ENCODE measurements at regions not wholly inside any gene's neighbourhood (a gene's known extent, or its start where the extent isn't known, plus 50 kb on each side); places are given as distances from the start of the nearest gene placed in this dataset.

DNA sequence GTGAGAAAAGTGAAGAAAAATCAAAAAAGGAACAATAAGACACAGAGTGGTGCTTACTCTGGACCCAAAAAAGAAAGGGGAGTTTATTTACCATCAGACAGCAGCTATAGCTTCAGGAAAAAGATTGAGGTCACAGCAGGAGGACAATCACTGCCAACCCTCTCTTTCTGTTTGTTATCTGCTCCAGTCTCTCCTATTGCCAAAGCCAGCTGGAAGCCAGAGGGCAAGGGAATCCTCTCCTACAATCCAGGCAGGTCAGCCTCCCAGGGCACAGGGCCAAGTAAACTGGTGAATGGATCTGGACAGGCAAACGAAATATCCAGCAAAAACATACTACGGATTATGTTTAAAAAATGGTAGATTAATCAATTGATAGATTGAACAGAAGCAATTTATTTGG, 306.9 kb upstream of the SLIT2 start:
- intact Hi-C loops (cut with DNase I): no loop called here
- no peak for DNase-seq

GRCh38 chr4:19944251-19944650, 307.5 kb upstream of the SLIT2 start:
- DNase-seq: no peak
- intact Hi-C loops (cut with DNase I): no loop called here

DNA sequence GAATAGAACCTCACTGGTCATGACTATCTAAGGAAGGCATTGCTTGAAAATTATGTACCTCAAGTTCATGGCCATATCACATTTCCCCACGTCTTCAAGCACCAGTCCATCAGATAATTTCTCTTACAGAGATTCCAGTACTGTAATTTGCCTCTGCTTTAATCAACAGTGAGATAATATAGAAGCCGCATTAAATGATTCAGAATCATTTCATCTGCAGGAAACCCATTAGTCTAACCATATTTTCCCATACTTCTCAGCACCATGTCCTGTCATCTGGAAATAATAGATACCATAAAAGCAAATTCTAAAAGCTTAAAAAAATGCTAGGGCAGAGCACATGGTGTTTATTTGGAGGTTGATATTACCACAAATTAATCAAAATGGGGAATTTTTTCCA, 310.3 kb upstream of the SLIT2 start:
- DNase-seq: no peak
- intact Hi-C loops (cut with DNase I): no loop called here

- DNase-seq: no peak
- intact Hi-C loops (cut with DNase I): no loop called here
Measured at GRCh38 chr4:19940861-19941260, 310.8 kb upstream of the SLIT2 start.

DNA sequence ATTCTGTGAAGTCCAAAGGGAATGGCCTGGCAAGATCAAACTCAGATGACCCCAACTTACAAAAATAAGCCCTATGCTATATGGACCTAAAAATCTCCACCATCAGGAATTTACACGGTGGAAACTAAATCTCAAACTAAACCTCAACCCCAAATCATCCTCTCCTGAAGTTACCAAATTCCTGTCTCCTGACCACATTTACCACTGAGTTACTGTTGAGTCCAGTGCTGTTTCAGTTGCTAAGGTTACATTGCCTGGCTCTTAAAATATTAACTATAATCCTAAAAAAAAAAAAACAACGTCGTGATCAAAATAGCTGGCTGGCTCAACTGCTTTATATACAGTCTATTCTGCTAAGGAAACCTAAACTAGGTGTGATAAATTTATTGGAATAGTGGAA, 315.2 kb upstream of the SLIT2 start:
- DNase-seq: no peak
- intact Hi-C loops (cut with DNase I): no loop called here

- DNase-seq: no peak
- intact Hi-C loops (cut with DNase I): no loop called here
Measured at GRCh38 chr4:19930742-19931141, 321.0 kb upstream of the SLIT2 start.

DNA sequence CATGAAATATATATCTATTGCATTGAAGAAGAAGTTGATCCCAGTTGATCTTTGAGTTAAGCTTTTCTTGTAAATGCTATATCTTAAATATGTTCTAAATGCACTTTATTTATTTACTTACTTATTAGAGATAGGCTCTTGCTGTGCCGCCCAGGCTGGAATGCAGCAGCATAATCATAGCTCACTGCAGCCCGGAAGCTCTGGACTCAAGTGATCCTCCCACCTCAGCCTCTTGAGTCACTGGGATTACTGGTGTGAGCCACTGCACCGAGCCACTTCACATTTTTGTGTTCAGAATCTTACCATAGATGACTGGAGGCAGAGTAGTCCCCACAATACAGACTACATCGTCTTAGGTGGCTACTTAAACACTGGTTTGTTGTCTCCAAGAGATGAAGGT, 324.3 kb upstream of the SLIT2 start:
- intact Hi-C loops (cut with DNase I): no loop called here

DNA sequence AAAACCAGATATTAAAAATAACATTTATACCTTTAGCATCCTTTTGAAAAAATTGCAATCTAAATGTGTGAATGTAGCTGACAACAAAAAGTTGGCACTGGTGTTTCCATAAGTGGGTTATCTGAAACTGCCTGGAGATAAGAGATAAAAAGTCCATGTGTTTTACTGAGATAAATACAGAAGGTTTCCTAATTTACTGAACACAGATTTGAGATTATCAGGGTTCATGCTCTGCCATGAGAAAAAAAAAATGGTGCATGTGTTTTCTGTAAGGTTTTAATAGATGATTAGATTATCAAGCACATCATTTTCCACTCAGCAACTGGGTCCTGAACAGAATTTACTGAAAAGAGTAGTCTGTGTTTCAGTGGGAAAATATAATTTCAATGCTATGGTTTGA, 326.2 kb upstream of the SLIT2 start:
- intact Hi-C loops (cut with DNase I): no loop called here

More for the DNA sequence above, 324.3 kb upstream of the SLIT2 start:
- no peak for DNase-seq

DNA sequence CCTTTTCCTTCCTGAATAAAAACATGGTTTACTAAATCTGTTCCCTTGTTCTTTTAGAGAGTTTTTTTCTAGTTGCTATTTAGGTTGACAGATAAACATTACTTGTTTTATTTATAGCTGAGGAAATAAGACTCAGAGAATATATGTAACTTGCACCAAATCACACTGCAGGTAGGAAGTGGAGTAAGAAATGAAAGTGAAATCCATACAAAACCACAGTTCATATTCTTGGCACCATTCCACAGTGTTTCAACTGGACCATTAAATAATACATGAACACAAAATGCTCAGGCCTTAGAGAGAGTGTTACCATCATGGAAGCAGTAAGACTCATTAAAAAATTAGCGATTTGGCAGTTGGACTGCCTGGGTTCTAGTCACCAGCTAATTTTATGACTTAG, 326.9 kb upstream of the SLIT2 start:
- intact Hi-C loops (cut with DNase I): no loop called here
- no peak for DNase-seq

More for the DNA sequence above, 326.2 kb upstream of the SLIT2 start:
- no peak for DNase-seq

DNA sequence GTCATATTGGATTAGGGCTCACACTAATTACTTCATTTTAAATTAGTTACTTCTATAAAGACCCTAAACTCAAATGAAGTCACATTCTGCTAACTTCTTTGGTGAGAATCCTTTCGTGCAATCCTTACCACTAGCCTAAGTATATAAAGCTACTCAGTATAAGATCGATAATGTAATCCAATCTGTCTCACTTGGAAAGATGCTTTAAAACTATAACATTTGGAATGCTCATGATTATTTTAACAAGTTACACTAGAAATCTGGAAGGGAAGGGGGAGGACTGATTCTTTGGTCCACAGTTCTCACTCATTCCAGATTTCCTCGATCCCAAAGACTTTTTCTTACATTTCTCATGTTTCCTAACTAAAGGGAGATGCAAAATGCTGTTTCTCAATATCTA, 336.4 kb upstream of the SLIT2 start:
- intact Hi-C loops (cut with DNase I): no loop called here
- no peak for DNase-seq

GRCh38 chr4:19913650-19914049, 338.1 kb upstream of the SLIT2 start:
- intact Hi-C loops (cut with DNase I): no loop called here
- DNase-seq: no peak

DNA sequence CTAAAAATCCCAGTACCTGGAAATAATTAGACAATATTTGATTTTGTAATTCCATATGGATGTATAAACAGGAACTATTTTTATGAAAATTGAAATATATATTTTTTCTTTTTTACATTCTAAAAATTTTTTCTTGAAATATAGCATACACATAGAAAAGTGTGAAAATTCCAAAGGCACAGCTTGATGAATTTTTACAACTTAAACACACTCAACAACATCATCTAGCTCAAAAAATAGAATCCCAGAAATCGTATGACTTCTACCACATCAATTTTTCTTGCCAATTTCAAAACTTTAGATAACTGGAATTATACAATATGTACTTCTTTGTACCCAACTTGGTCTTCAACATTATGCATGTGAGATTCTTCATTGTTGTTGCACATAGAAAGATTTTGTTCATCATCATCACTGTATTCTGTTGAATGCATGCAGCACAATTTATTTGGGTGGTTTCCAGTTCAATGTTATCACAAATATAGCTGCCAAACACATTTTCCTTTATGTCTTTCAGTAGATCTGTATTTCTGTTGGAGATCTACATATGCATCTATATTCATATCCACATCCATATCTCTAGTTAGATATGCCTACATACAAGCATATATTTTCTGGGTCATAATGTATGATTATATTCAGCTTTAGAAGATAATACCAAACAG, 340.7 kb upstream of the SLIT2 start:
- no peak for DNase-seq
- intact Hi-C loops (cut with DNase I): no loop called here

DNA sequence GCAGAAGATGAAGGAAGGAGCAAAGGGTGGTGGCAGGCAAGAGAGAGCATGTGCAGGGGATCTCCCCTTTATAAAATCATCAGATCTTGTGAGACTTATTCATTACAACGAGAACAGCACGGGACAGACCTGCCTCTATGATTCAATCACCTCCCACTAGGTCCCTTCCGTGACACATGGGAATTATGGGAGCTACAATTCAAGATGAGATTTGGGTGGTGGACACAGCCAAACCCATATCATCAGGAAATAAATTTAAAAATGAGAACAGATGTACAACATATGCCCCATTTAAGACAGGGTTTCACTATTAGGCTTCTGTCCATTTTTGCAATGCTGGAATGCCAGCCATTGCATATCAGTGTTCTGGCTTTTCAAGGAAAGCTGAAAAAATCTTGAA, 346.7 kb upstream of the SLIT2 start:
- DNase-seq: no peak
- intact Hi-C loops (cut with DNase I): no loop called here

DNA sequence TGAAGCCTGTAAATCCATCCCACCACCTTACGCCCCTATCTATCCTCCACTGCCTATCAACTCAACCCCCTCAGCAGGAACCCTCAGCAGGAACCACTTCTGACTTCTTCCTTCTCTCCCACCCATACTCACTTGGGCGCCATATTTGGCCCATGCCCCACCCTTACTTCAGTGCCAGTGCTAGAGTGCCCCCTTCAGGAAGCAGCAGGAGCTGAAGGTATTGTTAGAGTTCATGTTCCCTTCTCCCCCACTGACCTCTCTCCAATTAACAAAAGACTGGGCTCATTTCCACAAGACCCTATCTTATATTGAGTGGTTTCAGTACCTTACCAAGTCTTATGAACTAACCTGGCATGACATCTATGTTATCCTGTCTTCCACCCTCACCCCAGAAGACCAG, 363.1 kb upstream of the SLIT2 start:
- DNase-seq: no peak
- intact Hi-C loops (cut with DNase I): no loop called here

DNA sequence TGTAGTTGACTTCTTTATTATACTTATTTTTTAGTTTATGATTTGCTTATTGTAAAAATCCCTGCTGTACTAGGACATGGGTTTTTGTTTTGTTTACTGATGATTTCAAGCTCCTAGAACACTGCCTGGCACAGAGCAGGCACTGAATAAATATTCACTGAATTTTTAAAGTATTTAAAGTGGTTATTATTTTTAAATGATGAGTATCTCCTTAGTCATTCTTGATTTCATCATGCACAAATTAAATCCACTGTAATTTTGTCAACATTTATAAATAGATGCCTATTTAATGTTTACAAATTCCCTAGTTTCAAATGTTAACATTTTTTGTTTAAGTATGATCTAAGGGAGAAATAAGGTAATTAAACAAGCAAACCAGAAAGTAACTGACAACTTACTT, 367.9 kb upstream of the SLIT2 start:
- DNase-seq: no peak
- intact Hi-C loops (cut with DNase I): no loop called here

DNA sequence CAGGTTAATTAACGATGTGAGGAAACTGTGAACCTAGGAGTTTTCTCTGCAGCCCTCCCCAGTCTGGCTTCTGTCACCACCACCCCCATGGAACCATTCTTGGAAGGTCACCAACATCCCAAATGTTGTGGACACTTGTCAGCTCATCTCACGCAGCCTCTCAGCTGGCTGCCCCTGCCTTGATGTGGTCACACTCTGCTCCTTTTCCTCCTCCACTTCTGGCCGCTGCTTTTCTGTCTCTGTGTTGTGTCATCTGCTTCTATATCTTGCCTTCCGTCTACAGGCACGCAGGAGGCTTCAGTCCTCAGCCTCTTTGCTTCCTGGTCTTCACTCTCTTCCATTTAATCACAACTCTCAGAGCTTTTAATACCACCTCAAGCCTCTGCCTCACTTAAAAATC, 371.5 kb upstream of the SLIT2 start:
- intact Hi-C loops (cut with DNase I): no loop called here
- no peak for DNase-seq

DNA sequence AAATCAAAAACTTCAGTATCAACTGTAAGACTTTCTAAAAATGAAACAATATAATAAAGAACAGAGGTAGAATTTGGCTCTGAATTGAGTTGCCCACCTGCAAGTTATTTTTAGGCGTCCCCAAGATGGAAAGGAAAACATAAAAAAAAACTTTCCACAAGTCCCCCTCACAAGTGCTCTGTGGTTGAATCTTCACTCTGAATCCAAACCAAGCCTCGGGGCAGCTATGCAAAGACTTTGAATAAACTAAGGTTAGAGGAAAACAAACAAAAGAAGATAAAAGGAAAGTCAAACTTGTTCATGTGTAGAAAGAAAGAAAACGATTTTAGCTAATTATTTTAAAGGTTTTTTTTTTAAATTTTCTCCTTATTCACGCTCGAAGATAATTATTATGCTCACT, 372.4 kb upstream of the SLIT2 start:
- no peak for DNase-seq
- intact Hi-C loops (cut with DNase I): no loop called here

DNA sequence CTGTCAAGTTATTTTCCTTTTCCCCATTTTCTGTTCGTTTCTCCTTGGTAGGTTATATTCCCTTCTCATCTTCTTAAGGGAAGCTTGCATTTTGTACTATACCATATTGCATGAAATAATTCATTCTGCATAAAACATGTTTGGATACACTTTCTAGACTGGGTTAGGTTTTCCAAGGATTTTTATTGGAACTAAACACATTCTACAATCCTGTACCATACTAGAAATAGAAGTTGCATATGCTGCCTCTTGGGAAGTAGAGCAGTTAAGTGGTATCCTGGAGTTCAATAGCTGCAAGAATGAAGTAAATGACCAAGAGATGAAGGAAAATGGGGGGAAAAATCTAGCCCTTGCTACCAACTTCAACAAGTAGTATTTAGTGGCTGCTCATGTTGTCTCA, 393.7 kb upstream of the SLIT2 start:
- no peak for DNase-seq
- intact Hi-C loops (cut with DNase I): no loop called here

- intact Hi-C loops (cut with DNase I): no loop called here
- DNase-seq: no peak
Measured at GRCh38 chr4:19857380-19857779, 394.3 kb upstream of the SLIT2 start.

DNA sequence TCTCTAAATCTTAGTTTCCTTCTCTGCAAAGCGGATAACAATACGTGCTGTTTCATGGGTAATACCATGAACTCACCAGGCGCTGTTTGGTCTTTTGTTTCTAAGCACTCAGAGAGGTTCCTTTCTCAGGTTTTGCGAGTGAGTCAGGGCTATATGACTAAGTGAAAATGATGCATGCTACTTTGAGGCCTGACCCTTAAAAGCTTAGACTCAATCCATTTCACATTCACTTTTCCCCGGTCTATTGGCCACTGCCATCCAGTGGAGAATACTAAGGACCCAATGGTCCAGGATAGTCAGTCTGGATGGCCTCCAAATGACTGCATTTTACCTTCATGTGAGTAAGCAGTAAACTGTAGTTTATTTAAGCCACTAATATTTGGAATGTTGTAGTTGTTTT, 400.8 kb upstream of the SLIT2 start:
- DNase-seq: no peak

DNA sequence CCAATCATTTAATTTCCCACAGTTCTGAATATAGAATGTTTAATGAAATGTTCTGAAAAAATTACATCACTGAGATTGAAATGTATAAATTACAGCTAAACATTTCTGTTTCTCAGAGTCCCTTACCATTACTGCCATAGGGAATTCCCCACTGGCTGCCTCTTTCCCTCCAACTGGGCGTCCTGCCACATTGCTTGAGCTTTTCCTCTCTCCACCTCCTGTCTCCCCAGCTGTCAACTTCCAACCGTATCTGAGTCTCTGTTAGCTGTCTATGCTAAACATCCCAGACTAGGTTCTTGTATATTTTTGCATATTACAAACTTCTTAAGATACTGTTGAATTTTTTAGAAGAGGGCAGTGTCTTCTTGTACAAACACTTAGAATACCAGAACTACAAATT, 407.3 kb upstream of the SLIT2 start:
- intact Hi-C loops (cut with DNase I): no loop called here
- peak in 1 of 42 donors; percentile 12 for DNase-seq

More for the DNA sequence above, 400.8 kb upstream of the SLIT2 start:
- intact Hi-C loops (cut with DNase I): no loop called here

DNA sequence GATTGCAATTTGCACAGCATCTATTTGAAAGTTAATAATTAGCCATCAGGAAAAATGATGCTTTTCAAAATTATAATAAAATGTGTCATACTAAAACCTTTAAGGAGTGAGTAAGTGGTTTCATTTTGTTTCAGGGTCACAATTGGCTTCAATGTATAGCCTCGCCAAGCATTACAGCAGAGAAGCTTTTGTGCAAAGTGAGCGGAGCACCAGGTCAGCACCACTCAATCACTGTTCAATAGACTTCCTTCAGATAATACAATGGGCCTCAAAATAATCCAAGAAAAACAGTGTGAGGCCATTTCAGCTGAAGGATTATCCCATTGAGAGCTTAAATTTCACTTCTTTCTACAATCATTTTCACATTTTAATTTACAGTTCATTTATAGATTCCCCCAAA, 409.2 kb upstream of the SLIT2 start:
- no peak for DNase-seq
- intact Hi-C loops (cut with DNase I): no loop called here

All from head of caudate nucleus (tissue), 42 donors.